ENCODE measurements at regions not wholly inside any gene's neighbourhood (a gene's known extent, or its start where the extent isn't known, plus 50 kb on each side); places are given as distances from the start of the nearest gene placed in this dataset.

GRCh38 chr2:213224366-213224765 is 59.9 kb upstream of the SPAG16 start (continued):
- TF ChIP-seq TRAFD1 (CRISPR knock-in tag; IDR thresholded peaks at IDR 0.05; ENCODE audit: borderline replicate concordance) (no peak), ZNF160 (CRISPR knock-in tag; IDR thresholded peaks at IDR 0.05) (no peak)

GRCh38 chr2:213225866-213226265 is 58.4 kb upstream of the SPAG16 start:
- H3K4me3 ChIP-seq (replicated peaks in 1 of 3; ENCODE audit: insufficient read depth in 1 of 3, low read depth in 2 of 3, low read length in 3 of 3): no peak overlapping the region
- H3K9ac ChIP-seq (ENCODE audit: insufficient read depth, low read depth, low read length): no peak overlapping the region
- CTCF ChIA-PET (ENCODE audit: low intra/inter-chr PET ratio, low total read pairs): no interaction called here
- H3K27ac ChIP-seq (ENCODE audit: extremely low read length, insufficient read depth, low read length): no peak overlapping the region
- H4K20me1 ChIP-seq (ENCODE audit: insufficient read depth, low read length): no peaks in the 10 kb centered on the region
- no peaks in the 10 kb centered on the region for H3K9me3 ChIP-seq (ENCODE audit: low read length)
- no peak overlapping the region for H2AFZ ChIP-seq (ENCODE audit: low read length)
- POLR2A ChIA-PET: no interaction called here
- TF ChIP-seq ZNF512B (CRISPR knock-in tag; IDR thresholded peaks at IDR 0.05; ENCODE audit: borderline replicate concordance): no peak
- no peak for TF ChIP-seq ZBTB2 (CRISPR knock-in tag; IDR thresholded peaks at IDR 0.05; ENCODE audit: low read depth)
- no peak for TF ChIP-seq SNAPC5 (CRISPR knock-in tag; IDR thresholded peaks at IDR 0.05; ENCODE audit: borderline replicate concordance)
- no peak for TF ChIP-seq ZNF672 (CRISPR knock-in tag; IDR thresholded peaks at IDR 0.05)
- TF ChIP-seq IKZF5 (CRISPR knock-in tag; IDR thresholded peaks at IDR 0.05): no peak
- TF ChIP-seq ZNF792 (CRISPR knock-in tag; IDR thresholded peaks at IDR 0.05): no peak
- TF ChIP-seq ZNF615 (CRISPR knock-in tag; IDR thresholded peaks at IDR 0.05; ENCODE audit: borderline replicate concordance): no peak
- no peak for TF ChIP-seq FOXA3 (CRISPR knock-in tag; IDR thresholded peaks at IDR 0.05)
- no peak for TF ChIP-seq NFE2L2 (IDR thresholded peaks at IDR 0.05; ENCODE audit: low read length)
- no peak for TF ChIP-seq MAFG (CRISPR knock-in tag; IDR thresholded peaks at IDR 0.05)
- TF ChIP-seq GATAD1 (CRISPR knock-in tag; IDR thresholded peaks at IDR 0.05): no peak
- no peak for TF ChIP-seq IRF9 (CRISPR knock-in tag; IDR thresholded peaks at IDR 0.05; ENCODE audit: borderline replicate concordance)
- TF ChIP-seq ZFP36L1 (CRISPR knock-in tag; IDR thresholded peaks at IDR 0.05): no peak
- TF ChIP-seq ZNF569 (CRISPR knock-in tag; IDR thresholded peaks at IDR 0.05; ENCODE audit: borderline replicate concordance): no peak
- FAIRE-seq: no peak
- no peaks in the 10 kb centered on the region for H3K79me2 ChIP-seq (ENCODE audit: insufficient read depth, low read length)
- BruUV-seq (replicated peaks): no TSS peak
- H3K4me1 ChIP-seq (ENCODE audit: insufficient read depth, low read length): no peaks in the 10 kb centered on the region
- no peak for ATAC-seq
- WGBS (ENCODE audit: low lambda C conversion rate): 7% methylated on average over 4 of the region's 4 CpGs
- no peak overlapping the region for H3K4me2 ChIP-seq (ENCODE audit: low read depth, low read length)
- no peaks in the 10 kb centered on the region for H3K36me3 ChIP-seq (replicated peaks in 1 of 2; ENCODE audit: control insufficient read depth in 1 of 2, insufficient read depth in 2 of 2, low read length in 2 of 2)
- intact Hi-C loops (cut with micrococcal nuclease; ENCODE audit: unreplicated experiment) (no loop called here), in situ Hi-C loops (cut with HindIII; ENCODE audit: extremely low pct_ligation_motif_present, low pct_unique_long_range_greater_than_20kb) (no loop called here)
- no peak for DNase-seq (ENCODE audit: low spot score)
- H3K27me3 ChIP-seq (ENCODE audit: control insufficient read depth in 1 of 2, insufficient read depth in 2 of 2, low read length in 2 of 2): 0 out of 5 replicates have a peak, but pooled peaks cover 0 to 5% of the 10 kb centered on the region in 2 experiments
